ENCODE measurements at regions not wholly inside any gene's neighbourhood (a gene's known extent, or its start where the extent isn't known, plus 50 kb on each side); places are given as distances from the start of the nearest gene placed in this dataset.

- TF ChIP-seq REST (IDR thresholded peaks at IDR 0.05; ENCODE audit: insufficient read depth in 1 of 2, low read depth in 2 of 2, low read length in 2 of 2): no peak
- no peak for TF ChIP-seq TAF1 (IDR thresholded peaks at IDR 0.05; ENCODE audit: borderline replicate concordance, insufficient read depth, low read length)
- no peak for TF ChIP-seq SIN3A (IDR thresholded peaks at IDR 0.05; ENCODE audit: borderline replicate concordance, insufficient read depth, low read length)
- no peak for TF ChIP-seq POLR2AphosphoS5 (IDR thresholded peaks at IDR 0.05; ENCODE audit: low read depth, low read length)
- TF ChIP-seq FOXP2 (optimal IDR thresholded peaks at IDR 0.05; ENCODE audit: borderline replicate concordance, extremely low read depth, extremely low read length, insufficient read depth): no peak
These were observed 1504.5 kb downstream of the CDH11 start for GRCh38 chr16:63617047-63617989.

- TF ChIP-seq REST (IDR thresholded peaks at IDR 0.05; ENCODE audit: insufficient read depth in 1 of 2, low read depth in 2 of 2, low read length in 2 of 2) (no peak), SIN3A (IDR thresholded peaks at IDR 0.05; ENCODE audit: borderline replicate concordance, insufficient read depth, low read length) (no peak), TAF1 (IDR thresholded peaks at IDR 0.05; ENCODE audit: borderline replicate concordance, insufficient read depth, low read length) (no peak), FOXP2 (optimal IDR thresholded peaks at IDR 0.05; ENCODE audit: borderline replicate concordance, extremely low read depth, extremely low read length, insufficient read depth) (no peak), POLR2AphosphoS5 (IDR thresholded peaks at IDR 0.05; ENCODE audit: low read depth, low read length) (no peak)
These were observed 1507.4 kb downstream of the CDH11 start for GRCh38 chr16:63614429-63614828.

DNA sequence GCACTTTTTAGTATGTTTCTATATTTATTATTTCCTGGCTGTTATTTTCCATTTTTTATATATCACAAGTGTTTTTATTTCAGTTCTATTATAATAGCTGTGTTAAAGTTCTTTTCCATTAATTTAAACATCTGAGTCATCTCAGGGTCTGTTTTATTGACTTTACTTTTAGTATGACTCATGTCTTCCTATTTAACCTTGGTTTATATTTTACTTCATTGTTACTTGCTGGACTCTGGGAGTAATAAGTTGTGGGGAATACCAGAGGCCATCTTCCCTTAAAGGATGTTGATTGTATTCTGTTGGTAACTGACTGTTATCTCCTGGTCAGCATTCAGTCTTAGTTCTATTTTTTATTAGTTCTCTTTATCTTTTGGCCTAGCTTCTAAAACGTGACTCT lies 1508.2 kb downstream of the CDH11 start:
- TF ChIP-seq REST (IDR thresholded peaks at IDR 0.05; ENCODE audit: insufficient read depth in 1 of 2, low read depth in 2 of 2, low read length in 2 of 2) (no peak), SIN3A (IDR thresholded peaks at IDR 0.05; ENCODE audit: borderline replicate concordance, insufficient read depth, low read length) (no peak), FOXP2 (optimal IDR thresholded peaks at IDR 0.05; ENCODE audit: borderline replicate concordance, extremely low read depth, extremely low read length, insufficient read depth) (no peak), POLR2AphosphoS5 (IDR thresholded peaks at IDR 0.05; ENCODE audit: low read depth, low read length) (no peak), TAF1 (IDR thresholded peaks at IDR 0.05; ENCODE audit: borderline replicate concordance, insufficient read depth, low read length) (no peak)

GRCh38 chr16:63612462-63613227 lies 1509.2 kb downstream of the CDH11 start:
- TF ChIP-seq REST (IDR thresholded peaks at IDR 0.05; ENCODE audit: insufficient read depth in 1 of 2, low read depth in 2 of 2, low read length in 2 of 2) (no peak), POLR2AphosphoS5 (IDR thresholded peaks at IDR 0.05; ENCODE audit: low read depth, low read length) (no peak), FOXP2 (optimal IDR thresholded peaks at IDR 0.05; ENCODE audit: borderline replicate concordance, extremely low read depth, extremely low read length, insufficient read depth) (no peak), TAF1 (IDR thresholded peaks at IDR 0.05; ENCODE audit: borderline replicate concordance, insufficient read depth, low read length) (no peak), SIN3A (IDR thresholded peaks at IDR 0.05; ENCODE audit: borderline replicate concordance, insufficient read depth, low read length) (no peak)

All from PFSK-1 (cell line).